GM12874 (cell line): ENCODE measurements at regions not wholly inside any gene's neighbourhood (a gene's known extent, or its start where the extent isn't known, plus 50 kb on each side); places are given as distances from the start of the nearest gene placed in this dataset.
A peak's percentile ranks its signal among the peaks of the same experiment; 100 is the strongest.

Experiments
- CTCF ChIP-seq: IDR thresholded peaks from 2 replicates; pipeline ENCODE4 v1.5.1; 2011; ENCODE audit warnings: low read depth, mild to moderate bottlenecking, control low read depth, low read length, moderate library complexity; ENCODE audit not compliant: insufficient read depth

DNA sequence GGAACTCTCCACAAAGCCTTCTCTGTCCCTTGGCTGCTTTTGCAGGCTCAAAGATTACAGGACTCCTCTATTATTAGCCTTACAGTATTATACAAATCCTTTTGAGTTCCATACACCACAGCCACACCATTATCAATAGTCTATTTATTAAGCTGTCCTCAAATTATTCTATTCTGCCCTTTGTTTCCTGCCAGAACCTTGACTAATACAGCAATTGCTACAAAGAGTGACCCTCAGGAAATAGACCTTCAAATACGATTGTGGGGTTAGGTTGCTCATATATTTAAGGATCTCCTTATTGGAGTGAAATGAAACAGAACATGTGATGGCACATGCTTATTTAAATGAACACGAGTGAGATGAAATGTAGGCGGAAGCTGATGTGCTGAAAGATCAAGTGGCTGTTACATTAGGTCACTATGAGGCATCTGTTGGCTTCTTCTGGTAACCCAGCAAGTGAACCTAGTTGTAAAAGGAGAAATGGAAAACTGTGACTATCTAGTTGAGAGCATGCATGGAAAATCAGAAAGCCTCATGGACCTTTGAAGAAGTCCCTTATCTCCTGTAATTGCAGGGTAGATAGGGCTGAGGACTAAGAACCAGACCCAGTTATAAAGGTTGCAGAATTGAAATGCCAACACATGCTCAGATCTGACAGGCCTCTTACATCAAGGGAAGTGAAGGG, 75.5 kb downstream of the AVPR1A start:
- no peak for TF ChIP-seq CTCF

DNA sequence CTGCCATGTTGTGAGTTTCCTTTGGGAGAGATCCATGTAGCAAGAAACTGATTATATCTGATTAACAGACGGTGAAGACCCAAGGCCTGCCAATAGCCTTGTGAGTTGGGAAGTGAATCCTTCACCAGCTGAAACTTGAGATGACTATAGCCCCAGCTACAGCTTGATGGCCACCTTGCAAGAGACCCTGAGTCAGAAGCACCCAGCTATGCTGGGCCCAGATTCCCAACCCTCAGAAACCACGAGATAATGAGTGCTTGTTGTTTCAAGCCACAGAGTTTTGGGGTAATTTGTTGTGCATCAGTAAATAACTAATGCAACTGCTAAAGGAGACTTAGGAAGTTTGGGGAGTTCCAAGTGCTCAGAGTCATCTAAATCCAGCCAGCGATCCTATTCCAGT, 80.3 kb downstream of the AVPR1A start:
- TF ChIP-seq CTCF, result no peak

DNA sequence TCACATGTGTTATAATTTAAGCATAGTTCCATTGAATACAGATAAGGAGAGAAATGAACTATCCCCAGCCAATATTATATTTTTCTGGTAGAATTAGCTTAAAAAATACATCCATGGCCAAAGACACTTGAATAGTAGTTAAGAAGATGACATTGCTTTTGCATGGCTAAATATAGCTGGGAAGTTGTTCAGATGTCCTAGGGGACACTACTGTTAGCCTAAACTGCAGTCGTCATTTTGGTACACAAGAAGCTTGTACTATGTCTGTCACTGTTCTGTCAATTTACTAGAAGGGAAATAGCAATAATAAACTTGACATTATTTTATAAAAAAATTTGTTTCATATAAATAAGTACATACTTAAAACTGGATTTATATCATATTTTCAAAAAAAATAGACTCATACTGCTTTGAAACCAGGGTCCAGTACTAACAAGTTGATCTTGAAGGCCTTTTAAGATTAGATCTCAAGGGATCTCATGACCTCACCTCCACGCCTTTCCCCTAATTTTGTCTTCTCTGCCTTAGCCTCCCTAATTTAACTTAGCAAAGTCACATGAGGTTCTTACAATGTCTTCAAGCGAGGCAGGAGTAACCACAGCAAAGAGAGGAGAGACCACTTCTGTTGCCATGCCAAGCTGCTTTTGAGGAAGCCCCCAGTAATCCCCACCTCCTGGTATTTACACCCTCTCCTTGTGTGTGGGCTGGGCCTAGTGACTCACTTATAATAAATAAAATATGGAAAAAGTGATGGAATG, 81.0 kb downstream of the AVPR1A start:
- no peak for TF ChIP-seq CTCF

GRCh38 chr12:63068857-63069442, 82.1 kb downstream of the AVPR1A start:
- peak; percentile 31; the same call in 1 of the 2 replicates for TF ChIP-seq CTCF

GRCh38 chr12:63066782-63067181, 84.2 kb downstream of the AVPR1A start:
- no peak for TF ChIP-seq CTCF

- TF ChIP-seq CTCF, result no peak
These were observed 84.9 kb downstream of the AVPR1A start for GRCh38 chr12:63066136-63066535.

GRCh38 chr12:63064080-63064479, 86.9 kb downstream of the AVPR1A start:
- no peak for TF ChIP-seq CTCF
